Aorta (tissue), 5 donors: ENCODE measurements at regions not wholly inside any gene's neighbourhood (a gene's known extent, or its start where the extent isn't known, plus 50 kb on each side); places are given as distances from the start of the nearest gene placed in this dataset.
"Not testable (repeated sequence)": the region's sequence is repeated elsewhere in the genome, so short reads cannot be mapped to it uniquely, and the experiment has no call there.

Experiments
- ATAC-seq: fragments of 200-7000 bp; cut with Tn5 transposase; one replicate; pipeline ENCODE4 v1.9.1; 2022; ENCODE audit warnings: moderate library complexity; ENCODE audit not compliant: low FRiP score
- DNase-seq, 2 donors: peaks; one replicate each; pipeline ENCODE4 v3.0.0-alpha.2; 2020
- H3K27ac ChIP-seq, 2 donors: one replicate each; pipeline ENCODE4 v1.5.1; 2013; ENCODE audit warnings: low read length in 2 of 2, mild to moderate bottlenecking in 2 of 2, moderate library complexity in 2 of 2, control low read depth in 1 of 2, inconsistent platforms in 1 of 2, low read depth in 1 of 2
- H3K27me3 ChIP-seq, 2 donors: one replicate each; pipeline ENCODE4 v1.6.1; 2013; ENCODE audit warnings: control low read depth in 1 of 2, low read length in 1 of 2, mild to moderate bottlenecking in 1 of 2, moderate library complexity in 1 of 2; ENCODE audit not compliant: insufficient read depth in 2 of 2, control insufficient read depth in 1 of 2
- H3K36me3 ChIP-seq, 2 donors: one replicate each; pipeline ENCODE4 v1.6.1; 2013; ENCODE audit warnings: control low read depth in 1 of 2, low read length in 1 of 2, mild to moderate bottlenecking in 1 of 2; ENCODE audit not compliant: insufficient read depth in 2 of 2, control insufficient read depth in 1 of 2
- H3K4me1 ChIP-seq, 2 donors: one replicate each; pipeline ENCODE4 v1.6.1; 2013; ENCODE audit warnings: low read length in 2 of 2, control low read depth in 1 of 2, mild to moderate bottlenecking in 1 of 2, moderate library complexity in 1 of 2; ENCODE audit not compliant: insufficient read depth in 2 of 2, control insufficient read depth in 1 of 2
- H3K4me3 ChIP-seq, 2 donors: one replicate each; pipeline ENCODE4 v1.5.1; 2013; ENCODE audit warnings: low read length in 2 of 2, control low read depth in 1 of 2, mild to moderate bottlenecking in 1 of 2
- H3K9me3 ChIP-seq: one replicate; pipeline ENCODE4 v1.6.1; 2013; ENCODE audit warnings: mild to moderate bottlenecking, low read length; ENCODE audit not compliant: control insufficient read depth
- WGBS, 2 donors: extraction: QIAGEN DNeasy Blood & Tissue Kit; methylation state at CpG; one replicate each; pipeline ENCODE4 v1.1.7; 2013; 5-methylcytosine and 5-hydroxymethylcytosine counted together
- intact Hi-C, 2 donors: fragments of 100-400 bp; cut with DNase I; formaldehyde crosslinking; loops; one replicate each; pipeline versions ENCODE4 v1.14.2 to v1.15.0; 2022
- donor health status: healthy with polysubstance abuse.
- donor health status: Bipolar disorder and iron deficiency.
- donor health status: DM: no; HTN: no; CAD: no.
- donor health status: DM: no; HTN: no; CAD: no.
- donor health status: DM: yes; HTN: yes; CAD: no.

DNA sequence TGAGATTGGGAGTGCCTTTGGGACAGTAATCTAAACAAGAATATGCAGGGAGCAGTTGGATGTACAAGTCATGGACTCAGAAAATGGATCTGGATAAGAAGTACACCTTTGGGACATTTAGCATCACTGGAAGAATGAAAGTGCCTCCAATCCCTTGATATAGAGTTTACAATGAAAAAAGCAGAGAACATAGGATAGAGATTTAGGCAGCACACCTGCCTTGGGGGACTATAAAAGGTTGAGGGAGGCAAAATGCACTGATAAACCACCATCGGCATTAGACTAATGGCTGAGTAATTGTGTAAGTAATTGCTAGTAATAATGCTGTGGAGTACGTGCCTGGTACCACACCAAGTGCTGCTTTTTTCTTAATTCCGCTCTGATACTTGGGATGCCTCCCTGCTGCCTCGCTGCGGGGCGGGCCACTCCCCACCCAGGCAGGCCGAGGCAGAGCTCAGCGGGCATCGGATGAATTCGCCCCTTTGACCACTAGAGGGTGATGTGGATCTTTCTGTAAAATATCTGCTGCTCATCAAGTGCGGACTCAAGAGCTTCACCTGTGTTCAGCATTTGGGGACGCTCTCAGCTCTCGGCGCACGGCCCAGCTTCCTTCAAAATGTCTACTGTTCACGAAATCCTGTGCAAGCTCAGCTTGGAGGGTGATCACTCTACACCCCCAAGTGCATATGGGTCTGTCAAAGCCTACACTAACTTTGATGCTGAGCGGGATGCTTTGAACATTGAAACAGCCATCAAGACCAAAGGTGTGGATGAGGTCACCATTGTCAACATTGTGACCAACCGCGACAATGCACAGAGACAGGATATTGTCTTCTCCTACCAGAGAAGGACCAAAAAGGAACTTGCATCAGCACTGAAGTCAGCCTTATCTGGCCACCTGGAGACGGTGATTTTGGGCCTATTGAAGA lies 99.9 kb downstream of the ANKRD18B start:
- H3K9me3 ChIP-seq = no peaks in the 10 kb centered on the region
- no peaks in the 10 kb centered on the region for H3K4me1 ChIP-seq
- 22 to 23% methylated on average over 20 of the region's 20 CpGs for WGBS, 2 donors
- DNase-seq (peak in 1 of 2 donors; percentile 58), ATAC-seq (peak; percentile 79)
- no peaks in the 10 kb centered on the region for H3K27me3 ChIP-seq
- intact Hi-C loops = loop anchor here in 1 of 2 donors (1.0 kb wide), 1 partner anchor 98 kb away; no protein-coding TSS in a partner anchor
- H3K4me3 ChIP-seq = no peak overlapping the region
- H3K36me3 ChIP-seq = no peaks in the 10 kb centered on the region
- H3K27ac ChIP-seq = no peak overlapping the region

DNA sequence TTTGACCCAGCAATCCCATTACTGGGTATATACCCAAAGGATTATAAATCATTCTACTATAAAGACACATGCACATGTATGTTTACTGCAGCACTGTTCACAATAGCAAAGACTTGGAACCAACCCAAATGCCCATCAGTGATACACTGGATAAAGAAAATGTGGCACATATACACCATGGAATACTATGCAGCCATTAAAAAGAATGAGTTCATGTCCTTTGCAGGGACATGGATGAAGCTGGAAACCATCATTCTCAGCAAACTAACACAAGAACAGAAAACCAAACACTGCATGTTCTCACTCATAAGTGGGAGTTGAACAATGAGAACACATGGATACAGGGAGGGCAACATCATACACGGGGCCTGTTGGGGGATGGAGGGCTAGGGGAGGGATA lies 104.3 kb downstream of the ANKRD18B start:
- ATAC-seq, H3K27ac ChIP-seq, H3K27me3 ChIP-seq, H3K9me3 ChIP-seq, H3K4me3 ChIP-seq, DNase-seq, intact Hi-C loops, H3K36me3 ChIP-seq, H3K4me1 ChIP-seq: not testable (repeated sequence)
- 64 to 65% methylated on average over 1 of the region's 1 CpG for WGBS, 2 donors

DNA sequence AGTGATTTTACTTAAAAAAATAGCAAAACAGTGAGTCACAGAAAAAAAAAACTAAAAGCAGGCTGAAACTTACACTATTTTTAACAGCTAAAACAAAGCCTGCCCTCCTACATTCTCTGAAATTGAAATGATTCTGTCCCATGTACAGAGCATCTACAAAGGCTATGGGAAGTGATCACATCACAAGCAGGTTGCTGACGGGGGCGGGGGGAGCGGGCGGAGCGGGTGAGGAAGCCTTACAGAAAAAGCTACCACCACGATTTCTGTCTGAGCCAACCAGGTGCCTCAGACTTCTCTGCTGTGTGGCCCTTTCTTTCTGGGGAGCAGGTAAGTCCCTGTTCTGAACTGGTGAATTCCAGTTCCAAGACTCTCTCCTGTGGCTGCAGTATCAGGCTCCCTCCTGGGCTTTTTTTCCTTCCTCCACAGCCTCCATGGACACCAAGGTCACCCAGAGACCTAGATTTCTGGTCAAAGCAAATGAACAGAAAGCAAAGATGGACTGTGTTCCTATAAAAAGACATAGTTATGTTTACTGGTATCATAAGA lies 104.9 kb downstream of the ANKRD18B start:
- DNase-seq (no peak), ATAC-seq (no peak)
- Histone ChIP-seq H3K27ac (no peak overlapping the region), H3K4me3 (no peak overlapping the region), H3K27me3 (no peaks in the 10 kb centered on the region), H3K9me3 (no peaks in the 10 kb centered on the region), H3K36me3 (no peaks in the 10 kb centered on the region), H3K4me1 (no peaks in the 10 kb centered on the region)
- WGBS, 2 donors = 64 to 72% methylated on average over 6 of the region's 6 CpGs
- intact Hi-C loops = no loop called here

DNA sequence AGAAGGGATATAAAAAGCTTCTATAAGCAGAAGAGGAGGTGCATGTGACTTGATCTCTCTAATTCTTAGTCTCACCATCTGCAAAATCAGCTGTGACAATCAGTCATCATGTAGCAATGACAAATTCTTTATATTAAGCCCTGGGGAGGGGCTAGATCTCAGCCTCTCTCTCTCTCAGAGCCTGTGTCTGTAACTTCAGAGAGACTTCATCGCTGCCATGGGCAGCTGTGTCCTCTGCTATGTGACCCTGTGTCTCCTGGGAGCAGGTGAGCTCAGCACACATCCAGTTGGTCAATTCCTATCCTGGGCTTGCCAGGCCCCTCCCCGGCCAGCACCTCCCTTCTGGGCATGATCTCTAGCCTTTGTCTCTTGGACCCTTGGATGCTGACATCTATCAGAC lies 109.6 kb downstream of the ANKRD18B start:
- DNase-seq = no peak
- intact Hi-C loops = no loop called here

DNA sequence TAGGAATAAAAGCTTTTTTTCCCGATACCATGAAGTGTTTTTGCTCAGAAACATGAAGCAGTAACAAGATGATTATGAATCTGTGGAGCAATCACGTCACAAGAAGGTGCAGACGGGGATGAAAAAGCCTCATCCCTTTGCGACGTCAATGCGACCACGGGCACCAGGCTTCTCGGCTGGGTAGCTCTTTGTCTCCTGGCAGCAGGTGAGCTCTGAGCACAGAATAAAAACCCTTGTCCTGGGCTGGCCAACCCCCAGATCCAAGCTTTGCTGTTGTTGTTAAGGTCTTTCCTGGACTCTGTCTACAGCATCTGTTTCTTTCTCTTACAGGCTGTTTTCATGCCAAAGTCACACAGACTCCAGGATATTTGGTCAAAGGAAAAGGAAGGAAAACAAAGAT lies 113.8 kb downstream of the ANKRD18B start:
- Histone ChIP-seq H3K27me3 (no peaks in the 10 kb centered on the region), H3K27ac (no peak overlapping the region), H3K36me3 (no peaks in the 10 kb centered on the region), H3K4me1 (no peaks in the 10 kb centered on the region), H3K9me3 (no peaks in the 10 kb centered on the region), H3K4me3 (no peak overlapping the region)
- ATAC-seq = no peak
- DNase-seq = no peak
- WGBS, 2 donors = 35 to 41% methylated on average over 8 of the region's 8 CpGs
- intact Hi-C loops = no loop called here

More for the DNA sequence above, 109.6 kb downstream of the ANKRD18B start:
- H3K4me1 ChIP-seq = no peaks in the 10 kb centered on the region
- H3K36me3 ChIP-seq = no peaks in the 10 kb centered on the region
- WGBS, 2 donors = 70 to 76% methylated on average over 2 of the region's 2 CpGs
- no peaks in the 10 kb centered on the region for H3K27me3 ChIP-seq
- no peaks in the 10 kb centered on the region for H3K9me3 ChIP-seq
- no peak for ATAC-seq
- H3K4me3 ChIP-seq = no peak overlapping the region
- H3K27ac ChIP-seq = no peak overlapping the region

DNA sequence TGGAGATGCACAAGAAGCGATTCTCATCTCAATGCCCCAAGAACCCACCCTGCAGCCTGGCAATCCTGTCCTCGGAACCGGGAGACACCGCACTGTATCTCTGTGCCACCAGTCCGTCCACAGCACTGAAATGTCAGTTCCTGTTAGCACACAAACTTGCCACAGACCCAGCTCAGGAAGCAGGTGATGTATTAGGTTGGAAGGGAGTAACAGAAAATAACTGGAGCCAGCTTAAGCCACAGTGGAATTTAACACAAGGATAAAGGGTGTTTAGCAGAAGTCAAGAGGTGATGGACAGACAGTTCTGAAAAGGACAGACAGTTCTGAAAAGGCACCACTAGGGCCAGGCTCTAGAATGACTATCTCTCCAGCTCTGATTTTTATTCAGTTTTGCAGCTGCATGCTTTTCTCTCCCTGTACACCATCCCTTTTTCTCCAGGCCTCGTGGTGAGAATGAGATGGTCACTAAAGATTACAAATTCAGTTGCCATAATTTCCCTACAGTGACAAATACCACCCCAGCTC lies 114.4 kb downstream of the ANKRD18B start:
- no peak overlapping the region for H3K27ac ChIP-seq
- no peaks in the 10 kb centered on the region for H3K4me1 ChIP-seq
- no peak for DNase-seq
- WGBS, 2 donors = 56 to 62% methylated on average over 6 of the region's 6 CpGs
- no peaks in the 10 kb centered on the region for H3K27me3 ChIP-seq
- no peaks in the 10 kb centered on the region for H3K9me3 ChIP-seq
- no peak overlapping the region for H3K4me3 ChIP-seq
- no peaks in the 10 kb centered on the region for H3K36me3 ChIP-seq
- no peak for ATAC-seq
- intact Hi-C loops = no loop called here

DNA sequence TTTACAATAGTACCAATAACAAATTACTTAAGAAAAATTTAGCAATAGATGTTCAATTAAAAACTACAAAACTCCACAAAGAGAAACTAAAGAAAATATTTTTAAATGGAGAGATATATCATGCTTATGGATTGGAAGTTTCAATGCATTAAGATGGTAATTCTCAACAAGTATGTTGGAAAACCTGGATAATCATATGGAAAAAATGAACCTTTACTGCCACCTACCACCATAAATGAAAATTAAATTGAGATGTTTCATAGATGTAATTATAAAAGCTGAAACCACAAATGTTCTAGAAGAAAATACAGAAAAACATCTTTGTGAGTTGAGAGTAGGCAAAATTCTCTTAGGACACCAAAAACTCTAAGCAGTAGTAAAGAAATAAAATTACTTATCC lies 121.7 kb downstream of the ANKRD18B start:
- ATAC-seq = no peak
- Histone ChIP-seq H3K27ac (no peak overlapping the region), H3K4me1 (no peaks in the 10 kb centered on the region), H3K27me3 (peaks cover 0 to 2% of the 10 kb centered on the region in 2 donors), H3K9me3 (no peaks in the 10 kb centered on the region), H3K36me3 (no peaks in the 10 kb centered on the region), H3K4me3 (no peak overlapping the region)
- intact Hi-C loops = no loop called here
- DNase-seq = no peak

DNA sequence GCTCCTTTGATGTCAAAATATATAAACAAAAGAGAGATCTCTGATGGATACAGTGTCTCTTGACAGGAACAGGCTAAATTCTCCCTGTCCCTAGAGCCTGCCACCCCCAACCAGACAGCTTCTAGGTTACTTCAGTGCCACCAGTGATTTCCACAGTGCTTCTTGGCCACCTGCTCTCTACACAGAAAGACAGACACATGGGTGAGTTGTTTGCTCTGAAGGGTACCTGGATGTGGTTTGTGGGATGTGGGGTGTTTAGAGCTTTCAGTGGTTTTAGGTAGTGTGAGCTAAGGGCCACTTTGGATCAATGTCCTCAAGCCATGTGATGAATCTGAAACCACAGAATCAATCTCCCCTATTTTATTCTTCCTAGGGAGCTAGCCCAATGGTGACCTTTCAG lies 125.4 kb downstream of the ANKRD18B start:
- H3K27ac ChIP-seq = no peak overlapping the region
- intact Hi-C loops = no loop called here
- H3K4me3 ChIP-seq = no peak overlapping the region
- DNase-seq = no peak
- no peaks in the 10 kb centered on the region for H3K36me3 ChIP-seq
- ATAC-seq = no peak
- no peaks in the 10 kb centered on the region for H3K9me3 ChIP-seq
- no peaks in the 10 kb centered on the region for H3K4me1 ChIP-seq
- peaks cover 0 to 2% of the 10 kb centered on the region in 2 donors for H3K27me3 ChIP-seq

DNA sequence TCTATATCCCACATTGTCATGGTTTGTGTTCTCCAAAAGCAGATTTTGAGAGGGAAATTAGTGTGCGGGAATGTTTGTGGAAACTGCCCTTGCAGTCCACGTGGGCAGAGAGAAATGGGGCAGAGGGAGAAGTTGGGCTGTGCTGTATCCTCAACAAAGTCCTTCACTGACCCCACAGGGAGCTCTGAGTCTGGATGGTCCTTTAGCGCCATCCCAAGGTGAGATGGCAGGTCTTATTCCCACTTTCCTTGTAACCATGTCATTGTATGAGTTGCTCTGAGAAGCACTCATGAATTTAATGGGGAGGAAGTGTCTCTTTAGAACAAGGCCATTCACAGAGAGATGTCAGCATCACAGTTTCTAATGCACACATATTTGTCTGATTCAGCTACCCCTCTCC lies 127.1 kb downstream of the ANKRD18B start:
- DNase-seq (no peak), ATAC-seq (no peak)
- Histone ChIP-seq H3K27me3 (peaks cover 0 to 2% of the 10 kb centered on the region in 2 donors), H3K4me3 (no peak overlapping the region), H3K27ac (no peak overlapping the region), H3K4me1 (no peaks in the 10 kb centered on the region), H3K9me3 (no peaks in the 10 kb centered on the region), H3K36me3 (no peaks in the 10 kb centered on the region)
- intact Hi-C loops = no loop called here
- WGBS, 2 donors = 34 to 37% methylated on average over 3 of the region's 3 CpGs
